LHCN-M2 (cell line): ENCODE measurements at regions not wholly inside any gene's neighbourhood (a gene's known extent, or its start where the extent isn't known, plus 50 kb on each side); places are given as distances from the start of the nearest gene placed in this dataset.
A peak's percentile ranks its signal among the peaks of the same experiment; 100 is the strongest.
"Not testable (repeated sequence)": the region's sequence is repeated elsewhere in the genome, so short reads cannot be mapped to it uniquely, and the experiment has no call there.

ENCODE experiments used
- DNase-seq: peaks from one replicate; pipeline ENCODE4 v3.0.0-alpha.2; 2012; ENCODE audit warnings: low read depth

GRCh38 chr10:36496758-36497157 is 628.6 kb upstream of the ANKRD30A start:
- no peak for DNase-seq

GRCh38 chr10:36494371-36494770 is 631.0 kb upstream of the ANKRD30A start:
- peak; percentile 93 for DNase-seq

- DNase-seq = peak; percentile 72
Measured at GRCh38 chr10:36493516-36493880, 631.9 kb upstream of the ANKRD30A start.

GRCh38 chr10:36492590-36493515 is 632.5 kb upstream of the ANKRD30A start:
- DNase-seq = peak; percentile 73

GRCh38 chr10:36491926-36492325 is 633.5 kb upstream of the ANKRD30A start:
- no peak for DNase-seq

- DNase-seq = peak; percentile 87
Measured at GRCh38 chr10:36489611-36490228, 635.7 kb upstream of the ANKRD30A start.

- DNase-seq = no peak
Measured at GRCh38 chr10:36489181-36489580, 636.2 kb upstream of the ANKRD30A start.

GRCh38 chr10:36488579-36488978 is 636.8 kb upstream of the ANKRD30A start:
- no peak for DNase-seq

GRCh38 chr10:36479073-36479472 is 646.3 kb upstream of the ANKRD30A start:
- DNase-seq = no peak

- DNase-seq = no peak
Measured at GRCh38 chr10:36476399-36476798, 649.0 kb upstream of the ANKRD30A start.

GRCh38 chr10:36475746-36476145 is 649.7 kb upstream of the ANKRD30A start:
- DNase-seq = no peak

- no peak for DNase-seq
Measured at GRCh38 chr10:36474456-36474855, 650.9 kb upstream of the ANKRD30A start.

GRCh38 chr10:36473122-36473521 is 652.3 kb upstream of the ANKRD30A start:
- no peak for DNase-seq

GRCh38 chr10:36469585-36469984 is 655.8 kb upstream of the ANKRD30A start:
- DNase-seq = peak; percentile 67

GRCh38 chr10:36468620-36469019 is 656.8 kb upstream of the ANKRD30A start:
- no peak for DNase-seq

- DNase-seq = no peak
Measured at GRCh38 chr10:36465604-36466379, 659.6 kb upstream of the ANKRD30A start.

GRCh38 chr10:36464291-36464690 is 661.1 kb upstream of the ANKRD30A start:
- DNase-seq = no peak

- DNase-seq = no peak
Measured at GRCh38 chr10:36463390-36463789, 662.0 kb upstream of the ANKRD30A start.

GRCh38 chr10:36462194-36462593 is 663.2 kb upstream of the ANKRD30A start:
- peak; percentile 94 for DNase-seq

- DNase-seq = not testable (repeated sequence)
Measured at GRCh38 chr10:36458437-36458836, 667.0 kb upstream of the ANKRD30A start.

- no peak for DNase-seq
Measured at GRCh38 chr10:36457751-36458150, 667.6 kb upstream of the ANKRD30A start.

GRCh38 chr10:36455526-36456133 is 669.8 kb upstream of the ANKRD30A start:
- DNase-seq = no peak
